Kidney capillary endothelial cell (primary cell): ENCODE measurements at regions not wholly inside any gene's neighbourhood (a gene's known extent, or its start where the extent isn't known, plus 50 kb on each side); places are given as distances from the start of the nearest gene placed in this dataset.

Experiments
- DNase-seq: peaks from one replicate; pipeline ENCODE4 v3.0.0-alpha.2; 2018; ENCODE audit warnings: low spot score

DNA sequence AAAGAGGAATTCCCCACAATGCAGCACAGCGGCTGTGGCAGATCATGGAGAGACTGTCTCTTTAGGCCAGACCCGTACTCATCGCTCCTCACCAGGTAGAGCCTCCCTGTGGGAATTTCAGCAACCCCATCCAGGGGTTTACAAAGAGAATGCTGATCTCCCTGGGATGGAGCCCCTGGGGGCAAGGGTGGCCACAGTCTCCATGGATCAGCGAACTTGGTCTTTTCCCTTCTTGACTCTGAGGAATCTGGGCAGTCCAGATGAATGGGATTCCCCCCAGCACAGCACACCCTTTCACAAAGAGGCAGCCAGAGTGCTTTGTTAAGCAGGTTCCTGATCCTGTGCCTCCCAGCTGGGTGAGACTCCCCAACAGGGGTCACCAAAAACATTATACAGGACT is 108.7 kb upstream of the RGMB start:
- no peak for DNase-seq

DNA sequence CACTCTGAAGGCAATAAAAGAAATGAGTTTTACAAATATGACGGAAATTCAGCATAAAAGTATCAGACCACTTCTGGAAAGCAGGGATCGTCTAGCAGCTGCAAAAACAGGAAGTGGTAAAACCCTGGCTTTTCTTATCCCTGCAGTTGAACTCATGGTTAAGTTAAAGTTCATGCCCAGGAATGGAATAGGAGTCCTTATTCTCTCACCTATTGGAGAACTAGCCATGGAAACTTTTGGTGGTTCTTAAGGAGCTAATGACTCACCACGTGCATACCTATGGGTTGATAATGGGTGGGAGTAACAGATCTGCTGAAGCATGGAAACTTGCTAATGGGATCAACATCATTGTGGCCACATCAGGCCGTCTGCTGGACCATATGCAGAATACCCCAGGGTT is 93.5 kb upstream of the RGMB start:
- DNase-seq: no peak

DNA sequence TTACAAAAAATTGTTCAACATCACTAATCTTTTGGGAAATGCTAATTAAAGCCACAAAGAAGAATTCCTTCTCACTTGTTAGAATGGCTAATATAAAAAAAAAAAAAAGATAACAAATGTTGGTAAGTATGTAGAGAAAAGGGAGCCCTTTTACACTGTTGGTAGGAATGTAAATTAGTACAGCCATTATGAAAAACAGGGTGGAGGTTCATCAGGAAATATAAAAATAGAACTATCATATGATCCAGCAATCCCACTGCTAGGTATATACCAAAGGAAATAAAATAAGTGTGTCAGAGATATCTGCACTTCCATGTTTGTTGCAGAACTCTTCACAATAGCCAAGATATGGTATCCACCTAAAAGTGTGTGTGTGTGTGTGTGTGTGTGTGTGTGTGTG is 83.5 kb upstream of the RGMB start:
- no peak for DNase-seq

DNA sequence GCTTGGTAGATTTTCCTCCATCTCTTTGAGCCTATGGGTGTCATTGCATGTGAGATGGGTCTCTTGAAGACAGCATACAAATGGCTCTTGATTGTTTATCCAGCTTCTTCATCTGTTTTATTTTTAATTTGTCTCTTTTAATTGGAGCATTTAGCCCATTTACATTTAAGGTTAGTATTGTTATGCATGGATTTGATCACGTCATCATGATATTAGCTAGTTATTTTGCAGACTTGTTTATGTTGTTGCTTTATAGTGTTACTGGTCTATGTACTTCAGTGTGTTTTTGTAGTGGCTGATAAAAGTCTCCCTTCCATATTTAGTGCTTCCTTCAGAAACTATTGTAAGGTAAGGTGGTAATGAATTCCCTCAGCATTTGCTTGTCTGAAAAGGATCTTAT is 78.6 kb upstream of the RGMB start:
- no peak for DNase-seq

DNA sequence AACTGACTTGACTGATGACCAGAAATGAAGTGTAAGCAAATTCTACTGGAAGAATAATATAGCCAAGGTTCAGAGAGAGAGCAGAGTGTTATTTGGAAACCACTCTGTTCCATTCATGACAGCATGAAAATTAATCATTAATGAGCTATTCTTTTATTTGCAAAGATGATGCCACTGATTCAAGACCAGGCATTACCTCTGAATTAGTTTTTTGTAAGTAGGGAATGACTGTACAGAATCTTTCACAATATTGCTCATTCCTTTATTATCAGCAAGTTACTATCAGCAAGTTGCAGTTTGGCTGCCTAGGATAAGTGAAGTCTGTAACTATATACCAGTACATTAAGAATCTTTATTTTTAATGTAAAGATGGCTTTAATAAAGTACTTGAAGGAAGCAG is 75.1 kb upstream of the RGMB start:
- DNase-seq: no peak

DNA sequence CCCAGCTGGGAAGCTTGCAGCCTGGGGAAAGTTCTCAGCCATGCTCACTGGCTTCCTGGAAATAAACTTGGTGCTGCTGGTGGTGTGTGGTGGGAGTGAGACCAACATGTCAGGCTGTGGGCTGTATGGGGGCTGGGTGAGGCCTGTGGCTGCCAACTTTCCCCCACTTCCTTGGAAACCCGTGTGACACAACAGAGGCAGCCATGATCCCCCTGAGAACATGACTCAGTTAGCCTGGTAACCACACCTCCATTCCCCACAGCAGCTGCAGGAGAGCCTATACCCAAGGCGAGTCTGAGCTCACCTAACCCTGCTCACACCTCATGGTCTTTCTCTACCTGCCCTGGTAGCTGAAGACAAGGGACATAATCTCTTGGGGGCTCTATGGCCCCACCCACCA is 72.7 kb upstream of the RGMB start:
- DNase-seq: no peak

DNA sequence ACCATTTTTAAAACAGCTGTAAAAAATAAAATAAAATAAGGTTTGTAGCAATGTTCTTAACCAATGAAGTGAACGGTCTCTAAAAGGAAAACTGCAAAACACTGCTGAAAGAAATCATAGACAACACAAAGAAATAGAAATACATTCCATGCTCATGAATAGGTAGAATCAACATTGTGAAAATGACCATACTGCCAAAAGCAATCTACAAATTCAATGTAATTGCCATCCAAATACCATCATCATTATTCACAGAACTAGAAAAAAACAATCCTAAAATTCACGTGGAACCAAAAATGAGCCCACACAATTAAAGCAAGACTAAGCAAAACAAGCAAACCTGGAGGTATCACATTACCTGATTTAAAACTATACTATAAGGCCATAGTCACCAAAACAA is 67.6 kb upstream of the RGMB start:
- no peak for DNase-seq

DNA sequence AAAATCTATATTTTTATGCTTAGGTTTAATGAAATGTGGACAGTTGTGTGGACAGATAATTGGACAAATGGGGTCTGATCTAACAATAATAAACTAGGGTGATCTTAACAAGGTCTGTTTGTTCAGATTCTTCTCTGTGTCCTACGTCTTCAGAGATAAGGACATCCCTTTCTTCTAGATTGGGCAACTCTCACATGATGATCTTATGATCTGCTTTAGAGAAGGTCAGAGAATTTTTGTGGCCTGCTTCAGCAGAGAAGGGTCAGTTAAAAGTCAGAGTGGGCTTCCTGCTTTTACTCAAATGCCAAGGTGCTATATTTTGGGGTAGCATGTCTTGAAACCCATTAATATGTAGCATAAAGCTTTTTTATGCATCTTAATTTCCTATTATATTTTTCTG is 63.8 kb upstream of the RGMB start:
- no peak for DNase-seq

- no peak for DNase-seq
Measured at GRCh38 chr5:98713027-98713426, 60.4 kb upstream of the RGMB start.

- no peak for DNase-seq
Measured at GRCh38 chr5:98713856-98714255, 59.6 kb upstream of the RGMB start.

DNA sequence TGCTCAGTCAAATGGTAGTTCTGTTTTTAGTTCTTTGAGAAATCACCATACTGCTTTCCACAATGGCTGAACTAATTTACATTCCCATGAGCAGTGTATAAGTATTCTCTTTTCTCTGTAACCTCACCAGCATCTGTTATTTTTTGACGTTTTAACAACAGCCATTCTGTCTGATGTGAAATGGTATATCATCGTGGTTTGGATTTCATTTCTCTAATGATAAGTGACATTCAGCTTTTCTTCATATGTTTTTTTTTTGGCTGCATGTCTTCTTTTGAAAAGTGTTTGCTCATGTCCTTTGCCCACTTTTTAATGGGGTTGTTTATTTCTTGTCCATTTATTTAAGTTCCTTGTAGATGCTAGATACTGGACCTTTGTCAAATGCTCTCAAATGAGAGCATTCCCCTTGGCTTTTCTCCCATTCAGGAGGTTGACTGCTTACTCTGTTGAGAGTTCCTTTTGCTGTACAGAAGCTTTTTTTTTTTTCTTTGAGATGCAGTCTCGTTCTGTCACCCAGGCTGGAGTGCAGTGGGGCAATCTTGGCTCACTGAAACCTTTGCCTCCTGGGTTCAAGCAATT is 58.7 kb upstream of the RGMB start:
- no peak for DNase-seq

DNA sequence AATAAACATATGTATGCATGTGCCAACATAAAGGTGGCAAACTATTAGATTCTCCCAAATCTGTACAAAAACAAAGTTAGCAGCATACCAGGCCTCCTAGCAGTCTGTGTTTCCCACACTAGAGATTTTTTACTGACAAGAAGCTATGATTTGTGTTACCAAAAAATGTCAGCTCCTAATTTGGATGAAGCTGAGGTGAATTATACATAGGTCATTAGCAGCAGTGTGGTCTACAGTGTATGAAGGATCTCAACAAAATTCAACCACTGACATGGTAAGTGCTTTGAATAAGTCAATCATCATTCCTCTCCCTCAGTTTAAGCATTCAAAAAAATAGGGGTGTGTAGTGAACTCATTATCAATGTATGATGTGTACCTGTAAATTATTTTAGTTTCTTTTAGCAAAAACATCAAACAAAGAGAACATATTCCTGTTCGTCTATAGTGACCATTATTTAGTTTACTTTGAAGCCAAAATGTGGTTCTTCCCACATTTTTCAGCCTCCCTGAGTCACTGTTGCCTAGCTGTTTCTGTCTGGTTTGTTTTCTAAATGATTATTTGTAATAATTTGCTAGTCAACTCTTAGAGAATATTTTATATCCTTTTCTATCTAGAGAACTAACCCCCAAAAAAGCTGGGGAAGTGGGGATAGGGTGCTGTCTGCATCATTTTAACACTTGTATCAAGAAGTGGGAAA is 52.1 kb upstream of the RGMB start:
- DNase-seq: no peak

GRCh38 chr5:98722188-98722587 is 51.3 kb upstream of the RGMB start:
- no peak for DNase-seq

- no peak for DNase-seq
Measured at GRCh38 chr5:98723061-98723460, 50.4 kb upstream of the RGMB start.
